Medulla oblongata (tissue), 1 donor: ENCODE measurements at regions not wholly inside any gene's neighbourhood (a gene's known extent, or its start where the extent isn't known, plus 50 kb on each side); places are given as distances from the start of the nearest gene placed in this dataset.

ENCODE experiments used
- DNase-seq: peaks from one replicate; pipeline ENCODE4 v3.0.0-alpha.2; 2015; ENCODE audit errors: extremely low spot score

DNA sequence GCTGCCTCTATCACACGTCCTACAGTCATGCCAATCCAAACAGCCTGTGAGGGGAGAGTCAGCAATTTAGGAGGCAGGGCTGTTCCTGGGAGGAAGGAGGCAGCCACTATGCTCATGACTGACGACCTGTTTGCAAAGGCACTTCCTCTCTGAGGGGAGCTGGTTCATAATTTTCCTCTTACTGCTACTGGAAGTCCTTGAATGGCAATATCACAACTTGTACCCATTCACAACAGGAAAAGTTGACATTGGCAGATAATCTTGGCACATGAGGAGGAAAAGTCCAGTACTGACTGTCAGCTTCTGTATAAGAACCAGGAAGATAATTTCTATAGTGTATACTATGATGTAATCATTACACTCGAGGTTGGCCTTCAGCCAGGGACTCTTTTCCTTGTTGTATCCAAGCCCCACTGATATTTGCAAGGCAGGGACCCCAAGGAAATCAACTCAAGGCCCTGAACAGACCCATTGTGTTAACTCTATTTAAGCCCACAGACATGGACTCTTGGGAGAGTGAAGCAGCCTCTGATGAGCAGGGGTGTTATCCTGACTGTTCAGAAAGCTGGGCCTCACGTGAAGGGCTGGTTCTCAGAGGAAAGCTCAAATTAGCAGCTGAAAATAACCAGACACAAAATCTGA, 267.3 kb upstream of the ADAMTS9 start:
- no peak for DNase-seq

DNA sequence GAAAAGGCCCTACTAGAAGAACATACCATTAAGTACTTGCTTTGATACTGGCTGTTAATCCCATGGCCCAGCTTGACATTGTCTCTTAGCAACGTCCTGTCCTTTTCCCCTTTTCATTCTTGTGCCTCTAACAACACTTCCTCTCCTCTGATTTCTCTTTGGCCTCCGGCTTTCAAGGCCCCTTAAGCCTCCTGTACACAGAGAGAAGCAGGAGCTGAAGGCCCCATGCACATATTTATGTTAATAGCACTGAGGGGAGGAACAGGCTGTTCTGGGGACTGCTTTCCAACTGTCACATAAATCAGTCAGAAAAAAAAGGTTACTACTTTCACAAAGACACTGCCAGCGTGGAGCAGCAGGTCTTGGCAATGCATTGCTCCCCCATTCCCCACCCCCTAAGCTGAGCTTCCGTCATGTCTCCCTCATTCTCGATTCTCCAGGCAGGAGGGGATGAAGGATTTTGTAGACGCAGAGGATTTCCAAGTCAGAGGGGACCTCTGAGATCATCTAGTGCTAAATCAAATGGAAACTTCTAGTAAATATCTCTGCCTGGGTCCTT, 257.4 kb upstream of the ADAMTS9 start:
- DNase-seq, result peak; percentile 68

DNA sequence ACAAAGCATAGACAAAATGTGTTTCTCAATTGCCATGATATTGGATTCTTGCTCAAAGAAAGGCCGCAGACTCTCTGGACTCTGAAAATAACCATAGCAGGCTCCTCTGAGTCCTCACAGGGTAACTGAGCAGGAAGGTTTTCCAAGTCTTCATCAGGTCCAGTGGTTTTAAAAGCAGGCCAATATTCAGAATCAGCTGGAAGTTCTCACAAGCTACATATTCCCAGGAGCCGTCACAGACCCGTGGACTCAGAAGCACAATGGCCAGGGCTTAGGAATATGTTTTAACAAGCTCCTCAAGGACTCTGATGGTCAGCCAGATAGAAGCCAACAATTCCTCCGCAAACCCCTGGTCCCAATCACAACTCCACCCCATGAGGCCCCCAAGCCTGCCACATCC, 256.1 kb upstream of the ADAMTS9 start:
- DNase-seq, result no peak

DNA sequence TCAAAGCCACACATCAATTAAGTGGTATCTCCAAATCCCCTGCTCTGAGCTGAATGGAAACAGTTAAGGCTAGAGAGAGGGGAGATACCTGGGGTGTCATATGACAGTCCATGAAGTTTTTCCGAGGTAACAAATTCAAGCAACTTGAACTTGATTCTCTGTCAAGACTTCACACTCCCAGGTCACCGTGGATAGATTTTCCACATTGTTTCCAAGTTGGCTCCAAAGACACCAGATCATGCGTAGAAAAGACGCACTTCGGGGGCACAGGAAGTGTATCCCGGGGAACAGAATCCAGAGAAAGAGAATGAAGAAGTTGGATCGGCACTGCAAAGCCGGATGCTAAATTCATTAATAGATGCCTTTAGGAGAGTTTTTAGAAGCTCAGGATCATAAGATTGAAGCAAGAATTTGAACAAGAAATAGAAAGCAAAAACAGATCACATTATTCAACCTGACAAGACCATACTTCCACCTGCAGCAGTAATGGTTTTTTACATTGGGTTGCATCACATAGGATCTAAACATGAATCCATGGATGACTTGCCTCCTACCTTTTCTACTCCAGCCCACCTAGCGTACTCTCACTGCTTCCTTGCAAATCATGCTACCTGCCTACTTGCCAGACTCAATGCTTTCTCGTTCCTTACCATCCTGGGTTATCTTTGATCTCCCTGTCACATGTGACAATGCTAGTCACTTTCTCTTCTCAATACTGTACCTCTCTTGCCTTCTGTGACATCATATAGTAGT, 253.0 kb upstream of the ADAMTS9 start:
- DNase-seq, result no peak

DNA sequence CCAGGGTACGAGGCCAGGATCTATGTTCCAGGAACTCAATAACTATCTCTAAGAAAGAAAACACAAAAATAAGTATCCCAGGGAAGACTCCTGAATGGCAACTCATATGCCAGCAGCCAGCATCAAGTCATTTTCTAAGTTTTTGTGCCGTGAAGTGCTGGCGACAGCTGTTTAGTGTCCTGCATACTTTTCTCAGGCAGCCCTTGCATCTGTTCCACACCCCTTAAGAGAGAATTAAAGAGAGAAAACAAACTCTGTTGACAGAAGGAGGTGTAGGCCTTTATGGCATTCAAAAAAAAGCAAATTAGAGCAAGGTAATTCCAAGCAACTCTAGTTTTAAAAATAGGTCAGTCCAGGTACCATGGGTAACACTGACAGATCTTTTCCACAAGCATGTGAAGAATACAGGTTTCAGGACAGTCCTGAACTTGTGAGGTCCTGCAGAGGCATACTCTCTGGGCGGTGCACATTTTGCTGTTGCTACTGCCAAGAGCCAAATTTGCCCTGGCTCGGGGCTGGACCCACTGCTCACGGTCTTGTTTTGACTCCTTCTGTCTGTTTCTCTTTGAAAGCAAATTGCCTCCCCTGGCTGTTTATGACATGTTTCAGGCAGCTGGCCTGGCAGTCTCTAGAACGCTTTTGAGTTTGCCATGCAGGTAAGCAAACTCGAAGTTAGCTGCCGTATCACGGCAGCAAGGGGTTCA, 252.1 kb upstream of the ADAMTS9 start:
- DNase-seq, result no peak

DNA sequence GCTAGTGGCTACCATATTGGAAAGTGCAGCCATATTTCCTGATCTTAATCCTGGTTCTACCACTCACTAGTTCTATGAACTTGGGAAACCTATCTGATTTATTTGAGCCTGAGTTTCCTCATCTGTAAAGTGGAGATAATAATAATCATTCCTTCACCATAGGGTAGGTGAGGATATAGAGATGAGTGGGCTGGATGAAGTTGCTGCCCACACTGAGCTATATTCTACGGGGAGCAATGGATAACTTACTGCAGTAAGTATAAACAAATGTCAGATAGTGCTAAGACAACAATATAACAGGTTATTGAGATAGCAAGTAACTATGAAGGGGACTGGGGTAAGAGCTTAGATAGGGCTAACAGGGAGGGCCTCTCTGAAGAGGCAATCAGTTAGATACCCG, 251.5 kb upstream of the ADAMTS9 start:
- no peak for DNase-seq

DNA sequence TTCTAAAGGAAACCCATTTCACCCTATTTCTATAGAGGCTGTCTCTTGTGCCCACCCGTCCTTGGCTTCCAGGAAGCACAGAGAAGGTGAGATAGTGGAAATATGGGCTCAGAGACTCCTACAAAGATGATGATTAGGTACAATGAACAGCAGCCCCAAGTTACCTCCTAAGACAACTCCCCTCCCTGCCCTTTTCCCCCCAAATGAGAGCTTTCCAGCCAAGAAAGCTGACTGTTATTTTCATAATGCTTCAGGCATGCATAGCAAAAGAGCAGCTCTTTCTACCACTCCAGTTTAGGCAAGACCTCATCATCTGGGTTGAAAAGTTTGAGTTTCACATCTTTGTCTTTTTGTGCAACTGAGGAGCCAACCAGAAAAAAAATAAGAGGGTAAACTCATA, 248.8 kb upstream of the ADAMTS9 start:
- DNase-seq, result no peak

DNA sequence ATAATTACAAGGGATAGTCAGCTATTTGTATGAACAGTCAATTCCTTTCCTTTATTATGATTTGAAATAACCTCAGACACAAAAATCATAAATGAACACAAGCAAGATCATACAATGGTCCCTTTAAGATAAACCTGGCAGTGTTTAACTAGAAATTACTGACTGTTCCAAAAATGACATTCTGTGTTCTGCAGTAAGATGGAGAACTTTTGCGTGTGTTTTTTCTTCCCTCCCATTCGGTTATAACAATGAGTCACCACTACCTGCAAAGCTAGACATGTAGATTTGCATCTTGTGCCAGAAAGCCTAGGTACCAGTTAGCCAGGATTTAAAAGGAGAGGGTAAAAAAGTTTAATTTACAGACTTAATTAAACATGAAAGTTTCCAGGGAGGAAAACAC, 248.2 kb upstream of the ADAMTS9 start:
- no peak for DNase-seq

DNA sequence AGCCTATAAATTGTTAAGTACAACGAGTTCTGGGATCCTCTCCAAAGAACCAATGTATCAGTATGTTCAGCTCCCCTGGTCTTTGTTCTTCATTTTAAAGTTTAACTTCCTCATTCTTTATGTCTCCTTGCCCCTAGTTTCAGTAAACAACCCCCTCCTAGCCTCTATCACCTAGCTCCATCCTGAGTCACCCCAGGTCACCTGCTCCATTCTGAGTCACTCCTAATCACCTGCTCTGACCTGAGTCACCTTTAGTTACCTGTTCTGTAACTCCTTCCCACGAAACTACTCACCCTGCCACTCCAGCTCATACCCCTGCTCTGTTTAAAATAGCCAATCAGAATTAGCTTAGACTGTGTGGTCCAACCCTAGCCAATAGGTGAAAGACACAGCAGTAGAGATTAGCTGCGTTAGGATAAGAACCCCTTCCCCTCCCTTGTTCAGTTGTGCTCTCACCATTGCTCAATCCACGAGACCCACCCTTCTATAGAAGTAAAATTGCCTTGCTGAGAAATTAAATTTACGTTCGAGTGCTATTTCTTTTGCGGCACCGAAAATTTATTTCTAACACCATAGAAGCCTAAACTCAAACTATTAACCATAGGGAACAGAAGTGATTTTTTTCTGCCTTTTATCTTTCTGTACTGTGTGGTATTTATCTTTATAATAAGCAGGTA, 245.0 kb upstream of the ADAMTS9 start:
- DNase-seq, result no peak

DNA sequence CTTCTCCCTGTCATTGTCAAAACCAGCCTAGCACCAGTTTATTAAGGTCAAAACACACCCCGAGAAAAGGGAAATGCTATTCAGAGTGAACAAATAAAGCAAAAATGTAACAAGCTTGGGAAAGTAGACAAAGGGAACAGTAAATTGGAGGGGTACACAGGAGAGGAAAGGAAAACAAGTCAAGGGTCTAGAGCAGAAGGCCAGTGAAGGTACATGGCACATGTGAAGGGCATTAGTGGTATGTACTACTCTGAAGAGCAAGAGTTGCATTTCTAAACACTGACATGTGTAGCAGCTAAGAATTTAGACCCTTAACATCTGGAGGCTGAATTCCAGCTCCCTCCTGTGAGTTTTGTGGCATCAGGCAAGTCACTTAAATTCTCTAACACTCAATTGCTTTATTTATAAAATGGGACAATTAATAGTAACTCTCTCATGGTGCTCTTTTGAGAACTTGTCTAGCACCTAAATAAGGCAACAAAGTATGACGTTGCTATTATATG, 244.3 kb upstream of the ADAMTS9 start:
- no peak for DNase-seq

DNA sequence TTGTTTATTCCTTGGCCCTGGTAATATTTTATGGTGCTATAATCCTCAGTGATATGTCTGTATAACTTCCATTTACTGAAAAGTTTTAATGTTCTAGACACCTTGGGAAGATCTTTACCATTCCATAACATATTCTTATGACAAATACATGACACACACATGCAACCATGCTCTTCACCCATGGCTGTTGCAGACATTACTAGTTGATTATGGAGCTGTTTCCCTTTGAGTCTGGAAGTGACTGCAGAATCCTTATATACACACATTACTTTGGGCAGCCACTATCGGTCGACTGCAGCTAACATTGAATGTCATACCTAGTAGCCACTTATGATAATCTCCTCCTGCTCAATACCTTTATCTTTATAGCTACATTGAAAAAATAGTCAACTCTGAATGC, 243.1 kb upstream of the ADAMTS9 start:
- DNase-seq, result no peak

DNA sequence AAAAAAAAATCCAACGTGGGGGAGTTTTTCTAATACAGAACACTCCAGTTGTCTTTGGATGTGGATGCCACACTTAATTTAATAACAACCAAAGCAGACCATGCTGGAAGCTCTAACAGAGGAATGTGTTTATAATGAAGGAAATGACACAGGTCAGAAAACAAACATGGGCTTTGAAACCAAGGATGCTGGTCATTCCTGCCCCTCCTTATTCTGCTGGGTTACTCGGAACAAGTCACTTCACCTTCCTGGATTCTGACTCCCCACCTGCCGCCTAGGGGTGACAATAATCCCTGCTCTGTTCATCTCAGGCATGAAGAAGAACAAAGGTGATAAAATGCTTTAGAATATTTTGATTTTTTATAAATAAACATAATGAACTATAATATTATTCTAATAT, 240.9 kb upstream of the ADAMTS9 start:
- DNase-seq, result no peak

DNA sequence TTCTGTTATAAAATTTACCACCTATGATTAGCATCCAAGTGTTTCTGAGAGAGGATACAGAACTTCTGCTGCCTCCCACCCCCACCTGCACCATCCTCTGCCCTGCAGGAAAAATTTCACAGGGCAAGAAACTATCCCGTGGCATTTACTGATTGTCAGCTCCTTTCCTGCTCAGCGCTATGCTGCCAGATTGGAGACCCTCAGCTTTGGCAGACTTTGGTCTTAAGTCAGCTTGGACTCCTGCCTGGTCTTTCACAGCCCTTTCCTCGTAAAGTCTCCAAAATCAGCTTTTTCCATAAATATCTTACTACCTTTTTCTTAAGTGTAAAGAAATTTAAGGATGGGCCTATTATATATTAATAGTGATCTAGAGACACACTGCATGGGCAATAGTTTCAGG, 239.9 kb upstream of the ADAMTS9 start:
- no peak for DNase-seq

DNA sequence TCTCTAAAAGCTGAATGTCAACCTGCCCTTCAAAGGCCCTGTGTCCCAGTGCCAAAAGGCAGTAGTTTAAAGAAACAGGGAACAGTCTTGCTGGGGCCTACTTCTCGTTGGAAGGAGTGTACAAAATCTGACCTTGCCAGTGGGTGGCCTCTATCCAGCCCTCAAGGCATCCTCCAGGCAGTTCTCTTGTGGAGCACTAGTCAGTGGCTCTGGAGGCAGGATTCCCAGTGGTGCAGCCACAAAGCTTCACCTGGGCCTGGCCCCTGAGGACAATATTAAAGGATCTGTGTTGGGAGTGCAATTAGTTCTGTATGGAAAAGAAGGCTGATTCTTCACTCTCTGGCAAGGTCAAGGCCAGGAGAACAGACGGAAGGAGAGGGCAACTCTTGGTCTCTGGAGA, 237.8 kb upstream of the ADAMTS9 start:
- DNase-seq, result no peak

DNA sequence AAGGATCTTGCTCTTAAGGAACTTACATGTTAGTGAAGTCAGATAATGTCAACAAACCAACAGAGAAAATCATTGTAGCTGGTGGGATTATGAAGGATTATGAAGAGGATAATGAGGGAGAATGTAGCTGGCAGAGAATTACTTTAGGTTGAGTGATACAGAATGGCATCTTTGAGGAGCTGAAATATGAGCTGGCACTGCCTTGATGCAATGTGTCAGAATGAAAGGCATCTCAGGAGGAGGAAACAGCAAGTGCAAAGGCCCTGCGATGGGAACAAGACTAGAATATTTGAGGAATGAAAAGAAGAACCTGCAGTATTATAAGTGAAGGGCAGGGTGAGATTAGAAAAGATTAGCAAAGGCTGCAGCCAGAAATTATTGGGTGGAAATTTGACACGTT, 237.2 kb upstream of the ADAMTS9 start:
- no peak for DNase-seq

DNA sequence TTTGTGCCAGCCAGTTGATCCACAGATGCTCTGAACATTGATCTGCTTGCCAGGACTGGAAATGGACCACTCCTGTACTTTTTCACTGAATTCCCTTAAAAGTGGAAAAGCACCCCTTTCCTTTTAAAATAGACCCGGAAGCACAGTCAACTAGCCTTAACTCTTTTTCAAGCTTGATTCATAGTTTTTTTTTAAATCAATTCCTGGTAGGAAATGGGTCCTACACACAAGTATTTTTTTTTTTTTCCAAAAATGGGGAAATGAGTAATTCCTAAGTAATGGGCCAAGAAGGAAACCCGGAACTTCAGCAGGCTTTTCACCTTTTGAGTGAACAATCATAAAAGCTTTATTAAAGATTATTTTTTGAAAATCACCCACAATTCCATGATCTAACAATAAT, 234.4 kb upstream of the ADAMTS9 start:
- DNase-seq, result no peak

DNA sequence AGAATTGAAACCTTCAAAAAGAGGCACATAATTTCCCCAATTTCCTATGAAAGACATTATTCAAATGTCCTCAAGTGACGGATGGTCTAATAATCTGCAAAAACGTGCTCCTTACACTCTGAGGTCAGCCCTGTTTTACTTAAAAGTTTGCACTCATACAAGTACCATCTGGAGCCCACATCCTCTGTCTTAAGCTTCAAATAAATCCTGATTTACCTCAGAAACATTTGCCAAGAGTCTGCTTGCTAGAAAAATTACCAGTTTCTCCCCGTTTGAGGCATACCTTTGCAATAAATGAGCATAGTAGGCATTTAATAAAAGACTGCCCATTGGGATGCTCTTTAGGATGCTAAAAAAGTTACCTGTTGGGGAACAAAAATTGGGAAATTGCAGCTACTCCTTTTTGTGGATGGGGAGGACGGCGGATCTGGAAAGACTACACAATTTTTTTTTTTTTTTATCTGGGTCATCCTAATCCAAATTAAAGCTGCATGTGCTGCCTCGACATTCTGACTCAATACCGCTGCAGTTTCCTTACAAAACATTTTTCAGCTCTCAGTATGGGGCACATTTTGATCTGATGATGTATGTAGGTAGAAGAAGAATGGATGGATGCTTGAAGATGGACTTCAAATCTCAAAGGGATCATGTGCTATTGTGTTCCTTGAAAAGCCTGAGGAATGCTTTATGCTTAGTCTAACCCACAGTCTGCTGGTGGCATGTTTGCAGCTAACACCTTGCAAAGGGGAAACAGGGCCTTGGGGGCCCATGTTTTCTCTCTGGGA, 233.7 kb upstream of the ADAMTS9 start:
- DNase-seq, result no peak

DNA sequence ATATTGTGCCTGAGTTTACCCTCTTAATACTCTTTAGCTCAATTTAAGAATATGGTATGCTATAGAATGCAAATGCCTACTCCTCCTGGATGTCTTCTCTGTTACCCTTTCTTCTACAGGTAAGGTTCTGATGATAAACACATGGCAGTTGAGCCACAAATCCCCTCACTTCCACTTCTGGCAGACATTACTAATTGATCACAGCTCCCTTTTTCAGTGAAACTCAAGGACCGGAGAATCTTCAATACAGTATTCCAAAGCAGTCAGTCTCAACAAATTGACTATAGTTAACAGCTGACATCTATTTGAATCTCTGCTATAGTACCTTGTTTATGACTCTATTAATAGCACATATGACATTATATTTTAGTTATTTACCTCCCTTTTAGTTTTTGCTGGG, 232.1 kb upstream of the ADAMTS9 start:
- DNase-seq, result no peak

DNA sequence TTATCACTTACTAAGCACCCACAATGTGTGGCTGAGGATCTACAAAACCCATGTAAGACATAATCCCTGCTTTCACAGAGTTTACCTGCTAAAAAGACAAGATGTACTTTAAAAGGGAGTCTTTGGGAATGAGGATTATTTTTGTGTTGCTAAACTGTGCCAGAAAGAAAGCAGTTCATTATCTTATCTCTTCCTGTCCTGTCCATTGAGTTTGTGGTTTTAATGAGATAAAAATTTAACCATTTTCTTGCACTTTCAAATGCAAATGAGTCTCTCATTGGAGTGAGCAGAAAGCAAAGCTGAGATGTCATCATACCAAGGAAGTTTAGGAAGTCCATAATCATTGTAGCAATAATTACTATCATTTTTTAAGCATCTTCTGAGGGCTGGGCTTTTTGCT, 231.2 kb upstream of the ADAMTS9 start:
- no peak for DNase-seq

DNA sequence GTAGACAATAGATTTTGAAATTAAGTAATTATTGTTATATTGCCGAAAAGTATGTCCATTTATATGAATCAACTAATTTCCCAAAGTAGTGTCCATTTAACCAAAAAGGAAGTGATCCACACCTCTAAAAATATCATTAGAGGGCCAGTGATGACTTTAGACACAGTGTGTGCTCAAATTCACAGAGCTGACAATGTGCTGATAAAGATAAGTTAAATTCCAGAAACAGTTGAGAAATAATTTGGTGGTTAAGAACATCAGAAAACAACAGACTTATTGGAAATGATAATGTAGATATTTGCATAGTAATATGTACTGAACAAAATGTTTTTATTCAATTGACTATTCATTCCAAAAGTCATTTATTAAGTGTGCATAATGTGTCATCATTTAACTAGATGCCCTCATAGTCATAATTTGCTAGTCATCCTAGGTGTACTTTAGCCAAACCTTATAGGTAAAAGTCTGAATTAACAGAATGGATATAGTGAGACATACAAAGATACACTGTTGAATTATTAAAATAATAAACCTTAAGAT, 230.2 kb upstream of the ADAMTS9 start:
- no peak for DNase-seq

DNA sequence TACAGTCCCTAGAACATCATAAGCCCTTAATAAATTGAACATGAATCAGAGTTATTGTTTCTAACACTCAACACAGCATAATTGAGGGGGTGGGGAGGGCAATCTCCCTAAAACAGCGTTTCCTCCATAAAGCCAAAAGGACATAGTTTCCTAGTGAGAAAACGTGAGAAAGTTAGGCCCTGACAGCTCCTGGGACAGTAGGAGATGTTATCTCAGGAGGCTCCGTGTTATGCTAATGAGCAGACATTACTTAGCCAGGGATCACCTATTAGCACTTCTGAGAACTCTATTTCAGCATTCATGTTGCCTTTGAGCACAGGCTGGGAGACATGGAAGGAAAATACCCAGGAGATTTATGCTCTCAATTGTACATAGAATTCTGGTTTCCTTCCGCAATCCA, 229.1 kb upstream of the ADAMTS9 start:
- DNase-seq, result no peak
